Activated CD4-positive, alpha-beta T cell treated with anti-CD3 and anti-CD28 coated beads, Interleukin-2, Interleukin-4, amounts not matched to agents 100 ng/mL and 50 ng/mL, durations not matched to agents 16 hours and 8 hours (primary cell): ENCODE measurements at regions not wholly inside any gene's neighbourhood (a gene's known extent, or its start where the extent isn't known, plus 50 kb on each side); places are given as distances from the start of the nearest gene placed in this dataset.
"Not testable (repeated sequence)": the region's sequence is repeated elsewhere in the genome, so short reads cannot be mapped to it uniquely, and the experiment has no call there.

Experiments used
- DNase-seq: peaks from one replicate; pipeline ENCODE4 v3.0.0-alpha.2; 2020; ENCODE audit warnings: low spot score

DNA sequence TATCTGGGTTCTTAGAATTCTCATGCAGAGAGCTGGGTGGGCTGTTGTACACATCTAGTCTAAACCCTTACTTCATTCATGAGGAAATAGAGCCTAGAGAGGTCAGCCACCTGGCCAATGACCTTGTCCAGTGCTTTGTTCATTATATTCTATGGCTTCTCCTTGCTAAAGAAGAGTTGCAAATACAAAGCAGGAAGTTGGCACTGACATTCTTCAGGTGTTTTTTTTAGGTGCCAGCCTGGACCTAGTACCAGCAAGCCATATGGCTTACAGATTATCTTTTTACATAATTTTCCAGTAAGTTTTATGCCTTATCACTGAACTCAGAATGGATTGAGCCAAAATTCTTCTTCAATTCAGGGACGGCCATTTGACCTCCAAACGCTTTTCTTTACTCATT lies 54.7 kb upstream of the PGM2 start:
- DNase-seq, result no peak

DNA sequence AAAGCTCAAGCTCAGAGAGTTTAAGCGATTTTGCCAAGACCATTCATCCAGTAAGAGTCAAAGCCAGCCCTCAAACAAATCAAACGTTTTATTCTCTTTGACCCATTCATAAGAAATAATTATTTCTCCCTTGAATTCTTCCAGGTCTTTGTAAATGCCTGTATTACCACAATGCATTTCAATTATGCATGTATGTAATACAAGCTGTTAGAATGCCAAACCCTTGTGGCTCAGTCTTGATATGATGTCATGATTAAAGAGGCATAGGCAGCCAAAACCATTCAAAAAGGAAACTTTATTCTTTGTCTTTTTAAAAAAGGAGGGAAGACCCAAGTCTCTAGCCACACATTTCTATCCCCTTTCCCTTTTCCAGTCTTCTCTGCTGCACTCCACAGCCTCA lies 56.5 kb upstream of the PGM2 start:
- no peak for DNase-seq

DNA sequence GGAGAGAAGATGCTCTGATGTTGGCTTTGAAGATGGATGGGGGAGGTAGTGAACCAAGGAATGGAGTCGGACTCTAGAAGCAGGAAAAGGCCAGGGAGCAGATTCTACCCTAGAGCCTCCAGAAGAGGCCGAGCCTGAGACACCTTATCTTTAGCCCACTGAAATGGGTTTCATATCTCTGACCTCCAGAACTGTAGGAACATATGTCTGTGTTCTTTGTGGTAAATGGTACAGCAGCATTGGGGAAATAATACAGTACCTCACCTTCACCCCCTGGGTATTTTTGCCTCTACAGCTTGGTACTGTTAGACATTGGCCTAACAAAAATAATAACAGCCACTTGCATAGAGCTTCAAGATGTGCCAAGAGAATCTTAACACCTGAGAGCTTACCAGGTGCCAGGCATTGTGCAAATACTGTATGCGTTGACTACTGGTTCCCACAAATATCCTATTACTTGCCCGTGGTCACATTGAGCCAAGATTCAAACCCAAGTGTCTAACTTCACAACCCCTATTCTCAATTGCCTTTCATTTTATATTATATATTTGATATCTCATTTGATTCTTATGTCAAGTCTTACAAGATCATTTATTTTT lies 57.0 kb upstream of the PGM2 start:
- DNase-seq, result no peak

DNA sequence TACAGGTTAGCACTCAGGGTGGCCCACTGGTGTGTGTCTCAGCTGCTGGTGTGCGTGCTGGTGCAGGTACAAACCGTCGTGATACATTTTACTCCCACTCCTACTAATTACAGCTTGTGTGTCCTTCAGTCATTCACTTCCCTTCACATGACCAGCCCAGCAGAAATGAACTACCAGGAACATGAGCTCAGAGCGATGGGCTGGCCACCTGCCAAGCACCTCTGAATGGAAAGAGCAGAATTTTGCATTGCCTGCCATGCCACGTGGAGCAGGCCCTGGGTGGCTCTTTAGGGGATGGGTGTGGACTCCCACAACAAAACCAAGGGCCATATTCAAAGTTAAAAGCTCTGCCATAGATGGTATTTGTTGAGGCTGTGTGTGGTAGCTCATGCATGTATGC lies 58.9 kb upstream of the PGM2 start:
- no peak for DNase-seq

DNA sequence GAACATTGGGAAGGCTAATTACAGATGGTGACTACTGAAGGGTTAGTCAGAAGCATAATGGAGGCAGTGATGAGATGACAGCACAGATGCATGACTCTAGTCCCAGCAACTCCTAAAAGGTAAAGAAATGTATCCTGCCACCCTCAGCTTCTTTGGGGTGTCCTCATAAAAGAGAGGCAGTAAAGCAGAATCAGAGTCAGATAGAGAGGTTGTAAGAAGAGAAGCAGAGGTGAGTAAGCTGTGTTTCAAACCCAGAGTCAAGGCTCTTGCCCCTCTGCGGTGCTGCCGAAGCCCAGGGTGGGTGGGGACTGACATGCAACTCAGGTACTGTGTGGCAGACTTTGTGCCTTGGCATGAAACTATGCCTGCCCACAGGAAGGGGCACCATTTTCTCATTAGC lies 59.5 kb upstream of the PGM2 start:
- DNase-seq, result no peak

DNA sequence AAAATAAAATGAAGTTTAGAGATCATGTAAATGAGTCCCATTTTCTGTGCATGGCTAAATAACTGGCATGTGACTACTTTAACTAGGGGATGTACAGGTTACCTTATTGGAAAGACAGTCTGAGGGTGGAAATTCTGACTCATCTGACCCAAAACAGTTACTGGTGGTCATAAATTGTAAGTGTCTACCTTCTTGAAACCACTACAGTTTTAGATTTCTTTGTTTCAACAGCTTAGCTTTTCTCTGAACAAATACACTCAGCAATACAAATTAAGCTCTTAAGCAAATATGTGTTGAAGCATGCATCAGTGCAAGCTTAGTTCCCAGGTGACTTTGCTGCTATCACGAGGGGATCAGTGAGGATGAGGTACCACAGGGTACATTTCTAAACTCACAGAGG lies 60.7 kb upstream of the PGM2 start:
- DNase-seq, result peak; percentile 49

DNA sequence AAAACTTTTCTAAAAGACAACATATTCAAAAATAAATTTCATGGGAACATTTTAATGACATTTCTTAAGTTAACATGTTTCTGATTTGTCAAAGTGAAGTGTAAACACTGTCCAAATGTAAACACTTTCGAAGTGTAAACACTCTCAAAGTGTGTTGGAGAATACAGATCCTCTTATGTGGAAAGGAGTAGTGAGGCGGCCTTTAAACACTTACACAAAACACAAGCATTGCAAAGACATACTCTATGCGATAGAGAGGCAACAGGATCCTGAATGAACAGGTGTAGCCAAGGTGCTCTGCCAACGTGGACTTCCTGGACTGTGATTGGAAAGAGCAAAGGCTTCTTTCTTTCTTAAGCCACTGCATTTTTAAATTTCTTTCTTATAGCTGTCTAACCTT lies 62.7 kb upstream of the PGM2 start:
- no peak for DNase-seq

DNA sequence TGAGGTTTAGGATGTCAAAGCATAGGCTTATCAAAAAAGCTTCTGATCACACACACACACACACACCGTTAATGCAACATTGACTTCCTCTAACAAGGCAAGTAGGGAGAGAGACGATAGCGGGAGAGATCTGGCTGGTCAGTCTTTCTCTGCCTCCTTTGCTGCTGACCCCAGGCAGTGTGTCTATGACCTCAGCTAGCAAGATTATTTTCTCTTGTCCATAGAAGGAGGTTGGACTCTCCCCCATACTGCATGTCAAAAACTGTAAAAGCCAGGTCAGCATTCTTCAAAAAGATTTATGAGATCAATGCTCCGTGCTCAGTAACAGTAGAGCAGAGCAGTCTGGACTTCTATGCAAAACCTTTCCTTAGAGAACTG lies 63.5 kb upstream of the PGM2 start:
- no peak for DNase-seq

DNA sequence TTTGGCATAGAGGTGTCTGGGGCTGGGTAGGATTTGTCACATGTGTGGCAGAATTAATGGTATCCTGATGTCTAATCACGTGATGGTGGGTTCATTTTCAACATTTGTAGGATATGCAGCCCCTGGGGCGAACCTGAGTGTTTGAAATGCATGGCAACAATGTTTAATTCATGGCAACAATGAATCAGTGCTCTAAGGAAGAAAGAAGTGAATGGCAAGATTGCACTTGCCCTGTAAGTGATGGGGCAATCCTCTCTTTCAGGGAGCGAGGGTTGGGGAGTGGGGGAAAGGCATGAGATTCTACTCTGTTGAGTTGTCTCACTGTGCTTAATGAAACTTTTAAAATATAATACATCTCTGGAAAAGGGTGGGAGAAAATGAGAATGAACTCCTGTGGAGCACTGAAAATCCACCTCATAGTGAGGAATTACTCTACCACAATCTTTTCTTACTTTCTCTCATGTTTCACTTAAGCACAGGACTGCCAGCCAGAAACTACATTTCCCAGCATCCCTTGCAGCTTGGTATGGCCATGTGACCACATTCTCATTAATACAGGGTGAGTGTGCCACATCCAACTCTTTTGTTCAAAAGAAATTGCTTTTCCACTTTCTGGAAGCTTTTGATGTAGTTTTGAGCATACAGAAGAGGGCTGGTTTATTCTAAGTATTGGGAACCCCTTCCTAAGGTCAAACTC lies 64.0 kb upstream of the PGM2 start:
- DNase-seq, result peak; percentile 37

DNA sequence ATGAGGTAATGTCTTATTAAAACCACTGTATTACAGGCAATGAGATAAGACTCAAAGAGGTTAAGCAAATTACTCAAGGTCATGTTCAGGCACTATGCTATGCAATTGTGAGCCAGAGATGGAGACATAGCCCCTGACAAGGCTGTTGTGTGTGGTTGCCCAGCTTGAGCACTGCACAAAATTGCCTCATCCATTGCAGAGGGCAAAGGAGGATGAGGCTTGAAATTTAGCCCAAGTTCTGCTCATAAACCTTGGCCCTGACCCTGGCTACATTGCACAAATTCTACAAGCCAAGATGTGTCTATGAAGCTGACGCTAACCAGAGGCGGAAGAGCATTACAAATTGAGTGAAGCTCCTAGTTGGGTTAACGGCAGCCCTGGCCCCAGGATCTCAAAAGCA lies 65.6 kb upstream of the PGM2 start:
- DNase-seq, result no peak

DNA sequence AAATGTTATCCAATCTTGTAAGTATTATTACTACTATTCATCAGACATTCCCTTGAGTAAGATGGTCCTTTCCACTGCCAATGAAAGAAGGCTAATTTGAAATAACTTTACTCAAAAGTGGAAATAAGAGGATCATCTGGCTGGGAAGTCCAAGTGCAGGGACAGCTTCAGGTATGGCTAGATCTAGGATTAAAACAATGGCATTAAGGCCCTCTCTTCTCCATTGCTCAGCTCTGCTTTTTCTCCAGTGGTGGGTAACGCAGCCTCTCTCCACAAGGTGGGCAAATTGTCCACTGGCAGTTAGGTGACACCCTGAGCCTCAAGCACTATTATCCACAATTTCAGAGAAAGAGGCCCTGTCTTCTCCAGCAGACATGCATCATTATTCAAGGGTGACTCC lies 66.7 kb upstream of the PGM2 start:
- no peak for DNase-seq

DNA sequence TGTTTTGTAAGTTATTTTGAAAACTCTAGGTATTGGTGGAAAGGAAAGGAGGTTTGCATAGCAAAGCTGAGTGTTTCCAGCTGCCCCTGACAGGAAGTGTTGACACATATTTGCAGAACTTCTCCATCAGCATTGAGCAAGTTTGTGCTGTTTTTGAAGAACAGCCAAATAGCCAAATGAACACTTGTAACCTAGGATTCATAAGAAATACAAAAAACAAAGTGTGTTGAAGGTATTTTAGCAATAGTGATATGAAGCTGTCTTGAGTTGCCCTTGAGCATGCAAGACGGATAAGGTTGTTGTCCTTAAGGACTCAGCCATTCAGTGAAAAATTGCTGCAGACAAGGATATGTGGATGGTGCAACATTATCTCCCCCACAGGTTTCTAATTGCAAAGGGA lies 68.3 kb upstream of the PGM2 start:
- DNase-seq, result peak; percentile 43

DNA sequence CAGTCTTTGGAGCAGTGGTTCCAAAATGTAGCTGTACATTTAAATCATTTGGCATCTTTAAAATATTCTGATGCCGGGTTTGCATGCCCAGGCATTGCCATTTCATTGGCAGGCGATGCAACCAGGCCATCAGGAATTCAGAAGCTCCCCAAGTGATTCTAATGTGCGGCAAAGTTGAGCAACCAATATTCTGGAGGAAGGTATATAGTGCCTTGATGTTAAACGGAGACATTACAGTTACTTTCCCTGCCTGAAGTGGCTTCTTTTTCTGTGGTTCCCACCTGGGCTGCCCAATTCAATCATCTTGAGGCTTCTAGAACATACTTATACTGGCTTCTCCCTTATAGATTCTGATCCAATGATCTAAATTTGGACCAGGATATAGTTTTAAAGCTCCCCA lies 68.7 kb upstream of the PGM2 start:
- no peak for DNase-seq

DNA sequence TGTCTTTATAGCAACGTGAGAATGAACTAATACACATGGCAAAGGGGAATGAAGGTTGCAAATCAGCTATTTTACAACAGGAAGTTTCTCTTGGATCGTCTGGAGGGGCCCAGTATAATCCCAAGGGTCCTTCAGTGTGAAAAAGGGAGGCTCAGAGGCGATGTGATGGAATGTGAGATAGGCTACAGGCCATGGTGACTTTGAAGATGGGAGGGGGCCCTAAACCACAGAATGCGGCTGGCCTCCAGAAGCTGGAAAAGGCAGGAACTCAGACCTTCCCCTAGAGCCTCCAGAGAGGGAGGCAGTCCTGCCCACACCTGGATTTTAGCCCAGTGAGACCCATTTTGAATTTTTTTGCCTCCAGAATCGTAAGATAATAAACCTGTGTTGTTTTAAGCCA lies 69.4 kb upstream of the PGM2 start:
- DNase-seq, result no peak

DNA sequence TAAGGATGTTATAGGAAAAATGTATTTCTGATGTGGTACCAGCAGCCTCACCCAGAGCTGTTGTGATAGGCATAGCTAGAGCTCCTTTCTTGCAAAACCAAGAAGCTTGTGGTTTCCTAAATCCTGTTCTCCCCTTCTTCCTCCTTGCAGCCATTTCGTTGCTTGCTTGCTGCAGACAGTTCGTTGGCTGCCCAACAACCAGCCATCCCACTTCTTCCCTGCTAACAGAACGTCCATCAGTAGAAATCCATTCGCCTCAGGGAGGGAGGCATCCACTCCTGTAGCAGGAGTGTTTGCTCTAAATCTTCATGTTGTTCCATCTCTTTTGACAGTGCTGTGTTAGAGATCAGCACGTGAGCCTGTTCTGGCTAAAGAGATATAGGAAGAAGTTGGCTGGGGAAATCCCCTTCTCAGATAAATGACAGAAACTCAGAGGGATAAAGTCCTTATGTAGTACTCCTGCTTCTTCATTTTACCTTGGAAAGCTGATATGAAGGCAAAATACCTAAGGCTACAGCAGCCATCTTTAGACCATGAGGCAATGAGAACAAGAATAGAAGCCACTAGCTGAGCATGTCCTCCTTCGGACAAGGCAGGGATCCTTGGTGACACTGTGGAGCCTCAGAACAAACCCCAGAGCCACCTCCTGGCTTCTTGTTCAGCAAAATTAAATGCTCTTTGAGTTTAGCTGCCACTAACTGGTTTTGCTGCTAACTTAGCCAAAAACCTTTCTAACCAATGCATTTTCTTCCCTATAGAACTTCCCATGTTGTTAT lies 68.4 kb upstream of the RELL1 start:
- DNase-seq, result no peak

DNA sequence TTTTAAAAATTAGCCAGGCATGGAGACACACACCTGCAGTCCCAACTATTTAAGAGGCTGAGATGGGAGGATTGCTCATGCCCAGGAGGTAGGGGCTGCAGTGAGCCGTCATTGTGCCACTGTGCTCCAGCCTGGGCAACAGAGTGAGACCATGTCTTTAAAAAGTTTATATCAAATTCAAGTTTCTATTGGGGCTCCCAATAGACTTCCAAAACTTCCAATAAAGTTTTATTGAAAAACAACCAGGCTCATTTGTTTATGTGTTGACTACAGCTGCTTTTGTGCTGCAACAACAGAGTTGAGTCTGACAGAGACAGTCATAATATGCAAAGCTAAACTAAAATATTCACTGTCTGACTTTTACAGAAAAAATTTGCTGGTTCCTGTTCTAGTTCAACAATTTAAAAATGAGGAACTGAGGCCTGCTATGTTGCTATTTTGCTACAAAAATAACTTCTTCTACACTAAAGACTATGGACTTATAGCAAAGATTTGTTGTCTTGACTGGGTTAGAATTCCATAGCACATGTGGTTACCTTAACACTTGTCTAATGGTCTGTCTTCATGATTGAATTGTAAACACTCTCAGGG lies 63.3 kb upstream of the RELL1 start:
- no peak for DNase-seq

DNA sequence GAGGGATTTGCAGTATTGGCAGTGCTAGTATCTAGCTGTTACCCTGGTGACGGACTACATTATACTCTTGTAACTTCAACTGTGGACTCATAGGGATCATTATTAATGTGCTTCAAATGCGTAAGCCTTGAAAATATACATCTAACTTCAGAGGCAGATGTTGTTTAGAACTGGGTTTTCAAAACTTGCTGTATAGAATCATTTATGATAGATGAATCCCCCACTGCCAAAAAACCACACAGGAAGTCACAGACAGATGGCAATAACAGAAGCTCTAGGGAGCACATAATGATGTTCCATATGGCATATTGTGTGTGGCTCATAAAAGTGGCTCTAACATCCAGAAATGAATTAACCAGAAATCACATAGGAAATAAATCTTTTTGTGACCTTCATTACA lies 62.3 kb upstream of the RELL1 start:
- no peak for DNase-seq

DNA sequence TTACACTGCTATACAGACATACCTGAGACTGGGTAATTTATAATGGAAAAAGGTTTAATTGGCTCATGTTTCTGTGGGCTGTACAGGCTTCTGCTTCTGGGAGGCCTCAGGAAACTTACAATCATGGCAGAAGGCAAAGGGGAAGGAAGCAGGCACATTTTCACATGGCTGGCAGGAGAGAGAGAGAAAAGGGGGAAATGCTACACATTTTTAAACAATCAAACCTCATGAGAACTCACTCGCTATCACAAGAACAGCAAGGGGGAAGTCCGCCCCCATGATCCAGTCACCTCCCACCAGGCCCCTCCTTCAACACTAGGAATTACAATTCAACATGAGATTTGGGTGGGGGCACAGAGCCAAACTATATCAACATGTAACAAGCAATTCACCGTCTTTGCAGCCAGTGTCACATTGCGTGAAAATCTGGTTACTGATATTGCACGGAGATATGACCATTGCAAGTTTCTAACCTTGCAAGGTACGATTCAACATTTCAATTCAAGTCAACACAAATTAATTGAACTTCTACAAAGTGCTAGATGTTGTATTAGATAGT lies 61.7 kb upstream of the RELL1 start:
- DNase-seq, result no peak

DNA sequence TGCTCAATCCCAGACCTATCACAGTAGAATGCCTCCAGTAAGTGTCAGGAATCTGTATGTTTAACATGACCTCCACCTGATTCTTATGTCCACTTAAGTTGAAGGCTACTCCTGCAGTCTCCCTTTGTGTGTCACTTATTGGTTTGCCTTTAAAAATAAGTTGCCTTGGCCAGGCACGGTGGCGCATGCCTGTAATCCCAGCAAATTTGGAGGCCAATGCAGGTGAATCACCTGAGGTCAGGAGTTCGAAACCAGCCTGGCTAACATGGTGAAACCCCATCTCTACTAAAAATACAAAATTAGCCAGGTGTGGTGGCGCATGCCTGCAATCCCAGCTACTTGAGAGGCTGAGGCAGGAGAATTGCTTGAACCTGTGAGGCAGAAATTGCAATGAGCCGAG lies 60.7 kb upstream of the RELL1 start:
- DNase-seq, result not testable (repeated sequence)

DNA sequence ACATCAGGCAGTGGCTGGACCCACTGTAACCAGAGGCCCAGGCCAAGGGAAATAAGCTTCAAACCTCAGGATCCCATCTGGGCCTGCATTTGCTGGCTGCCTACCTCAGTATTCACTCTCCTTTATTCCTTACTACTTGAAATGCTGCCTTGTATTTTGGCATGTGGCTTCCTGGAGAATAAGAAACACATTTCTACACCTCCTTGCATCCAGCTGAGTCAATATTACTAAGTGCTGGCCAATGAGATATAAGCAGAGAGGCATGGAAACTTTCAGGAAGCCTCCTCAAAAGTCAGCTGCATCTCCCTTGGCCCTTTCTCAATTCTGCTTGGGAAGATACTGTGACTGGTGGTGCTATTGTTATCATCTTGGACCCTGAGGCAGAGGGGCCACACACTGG lies 59.8 kb upstream of the RELL1 start:
- DNase-seq, result no peak

DNA sequence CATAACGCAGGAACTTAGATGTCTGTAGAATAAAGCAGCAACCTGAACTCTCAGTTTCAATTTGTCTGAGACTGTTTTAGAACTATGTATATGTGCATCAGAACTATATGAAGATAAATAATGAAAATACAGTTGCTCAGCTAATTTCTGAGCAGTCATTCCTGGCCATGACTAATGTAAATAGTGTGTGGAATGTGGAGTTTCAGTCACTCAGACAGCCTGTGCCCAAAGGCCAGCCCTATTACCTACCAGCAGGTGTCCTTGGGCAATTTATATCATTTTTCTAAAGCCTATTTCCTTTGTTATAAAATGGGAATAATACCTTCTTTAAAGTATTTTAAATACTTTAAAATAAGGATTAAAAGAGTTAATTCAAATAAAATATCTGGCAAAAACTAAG lies 56.0 kb upstream of the RELL1 start:
- no peak for DNase-seq

DNA sequence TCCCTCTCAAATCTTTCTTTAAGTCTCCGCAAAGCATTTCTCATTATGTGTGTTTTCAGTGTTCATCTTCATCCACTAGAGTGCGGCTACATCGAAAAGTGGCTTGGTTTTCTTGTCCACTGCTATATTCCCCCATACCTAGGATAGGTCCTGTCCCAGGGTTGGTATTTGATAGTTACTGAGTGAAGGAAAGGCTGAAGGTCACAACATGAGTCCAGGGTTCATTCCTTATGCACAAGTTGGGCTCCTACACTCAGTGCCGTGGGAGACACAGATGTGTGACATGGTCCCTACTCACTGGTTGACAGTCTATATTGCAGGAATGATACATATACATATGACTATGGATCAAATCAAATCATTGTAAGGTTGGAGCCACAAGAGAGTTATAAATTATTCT lies 55.4 kb upstream of the RELL1 start:
- no peak for DNase-seq

DNA sequence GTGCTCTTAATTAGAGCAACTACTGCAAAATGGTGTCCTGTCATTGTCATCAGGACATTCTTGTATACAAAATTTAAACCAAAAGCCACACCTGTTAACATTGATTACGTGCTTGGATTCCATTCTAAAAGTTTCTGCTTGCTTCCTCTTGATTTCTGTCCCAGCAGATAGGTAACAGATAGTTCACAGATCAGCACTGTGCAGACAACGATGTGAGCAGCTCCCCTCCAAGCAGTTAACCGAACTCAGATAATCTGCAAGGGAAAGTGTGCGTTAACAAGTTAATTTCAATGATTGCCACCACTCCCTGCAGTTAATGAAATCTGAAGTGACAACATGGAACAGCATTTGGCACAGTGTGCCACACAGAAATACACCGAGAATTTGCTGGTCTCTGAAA lies 54.4 kb upstream of the RELL1 start:
- DNase-seq, result no peak
